Activated CD4-positive, alpha-beta T cell treated with anti-CD3 and anti-CD28 coated beads, Interleukin-2, Interleukin-4, amounts not matched to agents 100 ng/mL and 50 ng/mL, durations not matched to agents 16 hours and 8 hours (primary cell): ENCODE measurements at regions not wholly inside any gene's neighbourhood (a gene's known extent, or its start where the extent isn't known, plus 50 kb on each side); places are given as distances from the start of the nearest gene placed in this dataset.

ENCODE experiments used
- DNase-seq: peaks from one replicate; pipeline ENCODE4 v3.0.0-alpha.2; 2020; ENCODE audit warnings: low spot score

DNA sequence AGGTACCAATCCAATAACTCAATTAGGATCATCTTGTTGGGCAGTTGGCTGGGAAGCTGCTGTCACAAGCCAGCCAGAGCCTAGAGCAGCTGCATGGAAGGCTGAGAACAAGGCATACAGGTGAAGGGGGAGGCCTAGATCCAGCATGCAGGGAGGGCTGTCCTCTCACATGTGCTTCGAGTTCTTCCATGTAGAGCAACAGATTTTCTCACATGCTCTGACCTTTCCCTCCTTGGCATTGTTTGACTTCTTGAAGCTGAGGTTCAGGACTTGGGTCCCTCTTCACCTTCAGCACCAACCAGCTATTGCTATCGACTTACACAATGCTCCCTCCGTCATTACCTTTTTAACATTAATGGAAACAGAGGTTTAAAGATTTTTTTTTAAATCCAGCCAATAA is 257.7 kb downstream of the ATG4C start:
- no peak for DNase-seq

DNA sequence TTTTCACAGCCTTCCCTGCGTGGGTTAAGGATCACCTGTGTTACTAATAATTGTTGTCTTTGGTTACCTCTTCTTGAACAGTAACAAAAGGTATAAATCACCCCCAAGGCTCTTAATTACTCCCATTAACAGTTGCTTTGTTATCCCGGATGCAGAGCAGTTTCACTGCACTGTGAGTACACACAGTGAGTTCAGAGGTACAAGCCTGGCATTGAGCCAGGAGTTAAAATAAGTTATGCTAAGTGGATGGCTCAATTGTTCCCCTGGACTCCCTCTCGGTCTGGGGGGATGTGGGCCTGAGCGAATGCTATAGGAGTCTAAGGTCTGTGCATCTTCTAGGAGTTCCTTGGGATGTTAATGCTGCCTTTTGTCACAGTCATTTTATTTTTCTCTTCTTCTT is 258.3 kb downstream of the ATG4C start:
- no peak for DNase-seq

DNA sequence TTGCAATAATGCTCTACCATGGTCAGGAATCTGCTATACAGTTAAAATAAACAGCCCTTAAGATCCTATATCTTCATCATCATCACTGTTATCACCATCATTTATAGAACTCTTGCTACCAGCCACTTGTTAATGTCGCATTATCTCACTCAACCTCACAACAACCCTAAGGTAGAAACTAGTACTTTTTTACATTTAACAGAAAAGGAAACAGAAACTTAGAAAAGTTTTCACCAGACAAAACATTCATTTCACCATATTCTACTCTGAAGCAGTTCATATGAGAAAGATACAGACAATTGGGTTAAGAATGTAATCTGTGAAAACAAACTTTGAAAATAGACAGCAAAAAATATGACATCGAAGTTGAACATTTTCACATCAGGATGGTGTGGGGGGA is 262.6 kb downstream of the ATG4C start:
- no peak for DNase-seq

DNA sequence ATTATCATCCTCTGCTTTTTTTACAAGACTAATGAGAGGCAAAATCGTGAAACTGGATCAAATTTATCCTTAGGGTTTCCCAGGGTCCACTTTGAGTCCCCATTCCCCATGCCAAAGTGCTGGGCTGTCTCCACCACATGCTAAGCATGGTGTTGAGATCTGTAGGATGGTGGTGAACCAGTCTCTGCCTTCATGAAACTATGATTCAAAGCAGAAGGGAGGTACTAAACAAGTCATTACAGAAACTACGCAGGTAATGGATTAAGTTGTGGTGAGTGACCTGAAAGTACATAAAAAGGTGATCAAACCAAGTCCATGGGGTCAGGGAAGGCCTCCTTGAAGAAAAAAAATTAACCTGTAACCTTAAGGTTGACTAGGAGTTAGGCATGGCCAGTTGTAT is 265.2 kb downstream of the ATG4C start:
- DNase-seq = no peak

DNA sequence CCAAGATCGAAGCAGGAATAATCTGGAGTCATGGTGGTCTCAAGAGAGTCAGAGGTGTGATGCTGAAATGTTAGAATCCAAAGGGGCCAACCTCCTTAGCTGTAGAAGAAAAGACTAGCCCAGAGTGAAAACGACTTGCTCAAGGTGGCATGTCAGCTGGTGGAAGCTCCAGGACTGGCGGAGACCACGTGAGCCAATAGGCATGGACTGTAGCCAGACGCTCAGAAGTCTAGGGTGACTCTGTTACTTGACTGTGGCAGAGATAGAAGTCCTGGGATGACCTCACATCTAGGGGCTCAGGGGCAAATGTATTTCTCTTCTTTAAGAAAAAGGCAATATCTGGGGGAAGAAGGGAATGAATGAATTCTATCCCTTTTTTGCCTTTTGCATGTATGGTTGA is 267.4 kb downstream of the ATG4C start:
- DNase-seq = no peak

DNA sequence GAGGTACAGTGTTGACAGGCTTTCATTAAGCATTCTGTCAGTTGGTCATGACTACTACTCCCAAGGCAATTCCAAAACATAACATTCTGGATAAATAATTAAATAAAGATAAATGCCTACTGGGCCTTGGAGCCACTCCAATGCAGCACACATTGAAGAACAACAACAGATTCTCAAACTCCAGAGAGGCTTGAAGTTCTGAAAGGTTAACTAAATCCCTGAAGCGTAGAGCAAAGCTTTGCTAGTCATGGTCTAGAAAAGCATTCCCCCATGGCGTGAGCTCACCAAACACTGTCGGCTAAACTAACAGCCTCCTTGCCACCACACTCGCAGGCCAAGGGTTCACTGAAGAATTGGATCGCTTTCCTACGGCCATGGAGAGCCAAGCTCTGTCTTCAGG is 268.0 kb downstream of the ATG4C start:
- no peak for DNase-seq

DNA sequence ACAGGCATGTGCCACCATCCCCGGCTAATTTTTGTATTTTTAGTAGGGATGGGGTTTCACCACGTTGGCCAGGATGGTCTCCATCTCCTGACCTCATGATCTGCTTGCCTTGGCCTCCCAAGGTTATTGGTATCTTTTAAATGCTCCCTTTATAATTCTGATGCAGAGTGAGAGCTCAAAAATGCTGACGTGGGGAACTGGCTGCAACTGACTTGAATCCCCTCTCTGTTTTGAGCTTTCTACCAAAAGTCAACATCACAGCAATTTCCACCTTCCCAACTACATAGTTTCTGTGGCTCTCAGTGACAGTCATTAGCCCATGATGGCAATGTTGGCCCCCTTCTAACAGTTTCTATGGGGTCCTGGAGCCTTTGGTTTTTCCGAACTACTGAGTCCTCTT is 268.2 kb upstream of the FOXD3 start:
- no peak for DNase-seq

DNA sequence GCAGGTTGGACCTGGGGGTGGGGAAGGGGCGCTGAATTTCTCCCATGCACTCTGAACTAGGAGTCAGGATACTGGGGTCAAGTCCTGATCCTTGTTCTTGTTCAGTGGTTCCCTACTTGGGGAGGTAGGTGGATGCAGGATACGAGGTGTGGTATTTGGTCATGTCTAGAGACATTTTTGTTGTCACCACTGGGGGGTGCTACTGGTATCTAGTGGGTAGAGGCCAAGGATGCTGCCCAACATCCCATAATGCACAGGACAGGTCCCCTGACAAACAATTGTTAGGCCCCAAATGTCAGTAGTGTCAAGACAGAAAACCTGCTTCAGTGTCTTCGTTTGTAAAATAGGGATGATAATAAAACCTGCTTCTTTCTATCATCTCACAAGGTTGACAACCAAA is 259.0 kb upstream of the FOXD3 start:
- no peak for DNase-seq

DNA sequence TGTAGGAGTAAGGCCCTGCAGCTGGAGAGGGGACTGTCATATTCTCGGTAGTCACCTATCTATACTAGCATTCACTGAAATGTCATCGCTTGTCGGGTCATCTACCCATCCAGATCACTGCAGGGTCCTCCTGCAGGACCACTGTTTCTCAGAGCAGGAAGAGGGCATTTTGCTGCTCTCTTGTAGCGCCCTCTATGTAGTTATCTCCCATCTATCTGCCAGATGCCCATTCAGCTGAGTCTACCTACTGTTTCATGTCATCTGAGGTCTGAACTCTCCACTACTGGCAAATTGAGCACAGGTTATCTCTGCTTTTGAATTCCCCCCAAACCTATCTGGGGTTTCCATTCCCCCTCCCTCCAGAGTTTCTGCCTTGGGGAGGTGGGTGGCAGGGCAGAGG is 258.2 kb upstream of the FOXD3 start:
- DNase-seq = no peak

DNA sequence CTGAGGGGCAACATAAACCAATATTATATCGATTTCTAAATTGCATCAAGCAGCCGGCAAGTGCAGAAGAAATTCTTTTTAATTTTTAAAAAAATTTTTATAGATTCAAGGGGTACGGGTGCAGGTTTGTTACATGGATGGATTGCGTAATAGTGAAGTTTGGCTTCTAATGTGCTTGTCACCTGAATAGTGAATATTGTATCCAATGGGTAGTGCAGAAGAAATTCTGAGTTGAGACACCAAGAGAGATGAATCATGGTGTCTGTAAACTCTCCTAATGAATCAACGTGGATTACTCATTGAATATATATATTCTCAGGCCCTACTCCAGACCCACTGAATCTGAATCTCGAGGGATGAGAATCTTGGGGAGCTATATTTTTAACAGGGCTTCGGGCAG is 253.7 kb upstream of the FOXD3 start:
- no peak for DNase-seq

DNA sequence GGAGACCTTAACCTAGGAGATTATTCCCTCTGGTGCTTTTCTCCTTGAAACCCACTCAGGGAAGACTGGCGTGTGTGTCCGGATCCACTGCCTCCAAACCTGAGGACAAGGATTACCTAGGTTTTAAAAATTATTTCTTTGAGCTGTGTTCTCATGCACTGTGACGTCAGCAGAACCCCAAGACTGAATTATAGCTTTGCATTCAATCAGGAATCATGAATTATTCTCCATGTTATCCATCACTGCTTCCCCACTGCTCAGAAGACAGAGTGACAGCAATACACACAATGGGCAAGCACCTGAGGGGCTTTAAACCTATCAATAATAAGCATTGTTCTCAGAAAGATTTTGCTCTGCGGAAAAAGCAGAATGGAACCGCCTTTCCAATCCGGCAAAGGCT is 253.2 kb upstream of the FOXD3 start:
- no peak for DNase-seq

DNA sequence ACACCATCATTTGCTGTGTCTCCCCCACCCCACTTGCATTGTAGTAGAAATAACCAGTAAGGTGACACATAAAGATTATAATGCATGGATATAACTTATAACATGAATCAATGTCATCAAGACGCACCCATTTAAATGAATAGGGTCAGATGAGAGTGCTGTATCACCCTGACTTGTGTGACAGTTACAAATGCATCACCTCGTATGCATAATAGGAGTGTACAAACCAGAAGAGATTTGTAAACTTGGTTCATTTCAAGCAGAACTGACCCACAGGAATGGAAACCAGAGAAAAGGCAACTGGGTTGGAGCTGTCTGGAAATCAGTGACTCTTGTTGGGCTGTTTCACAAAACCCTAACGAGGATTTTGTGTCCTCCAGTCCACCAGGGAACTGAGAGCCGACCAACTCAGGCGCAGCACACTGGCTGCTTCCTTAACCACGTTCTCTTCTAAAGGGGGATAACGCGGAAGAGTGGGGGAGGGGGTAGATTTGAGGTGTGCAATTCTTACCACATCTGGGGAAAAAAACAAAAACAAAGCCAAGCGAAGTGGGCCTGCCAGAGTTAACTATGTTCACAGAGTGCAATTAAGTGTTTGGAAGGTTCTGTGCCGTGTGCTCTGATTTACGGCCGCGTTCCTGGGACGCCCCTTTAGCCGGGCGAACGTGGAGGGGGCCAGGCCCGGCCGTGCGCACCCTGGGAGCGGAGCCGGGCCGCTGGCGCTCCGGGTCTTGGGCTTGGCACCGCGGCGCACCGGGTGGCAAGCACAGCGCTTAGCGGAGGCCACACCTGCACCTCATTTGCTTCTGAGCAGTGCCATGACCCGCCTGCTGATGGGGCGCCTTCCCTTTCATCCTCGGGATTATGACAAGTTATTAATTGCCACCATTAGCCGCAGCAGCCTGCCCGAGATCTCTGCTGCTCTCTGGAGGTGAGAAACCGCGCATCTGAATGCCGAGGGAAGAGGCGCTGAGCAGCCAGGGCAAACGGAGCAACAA is 248.8 kb upstream of the FOXD3 start:
- no peak for DNase-seq

DNA sequence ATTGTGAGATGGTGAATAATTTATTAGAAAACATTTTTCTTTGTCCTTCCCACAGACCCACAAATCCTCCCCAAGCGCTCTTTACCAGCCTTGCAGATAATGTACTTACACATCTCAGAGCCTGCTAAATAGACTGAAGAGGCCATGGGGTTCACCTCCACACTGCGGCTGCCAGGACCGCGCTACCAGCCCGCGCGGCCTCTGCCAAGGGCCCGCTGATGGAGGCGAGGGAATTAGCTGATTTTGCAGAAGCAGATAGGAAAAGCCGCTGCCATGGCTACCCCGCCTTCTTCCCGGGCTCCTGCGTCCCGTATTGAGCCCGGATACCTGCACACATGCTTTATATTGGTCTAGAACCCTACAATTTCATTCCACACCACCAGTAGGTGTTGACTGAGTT is 248.0 kb upstream of the FOXD3 start:
- no peak for DNase-seq

DNA sequence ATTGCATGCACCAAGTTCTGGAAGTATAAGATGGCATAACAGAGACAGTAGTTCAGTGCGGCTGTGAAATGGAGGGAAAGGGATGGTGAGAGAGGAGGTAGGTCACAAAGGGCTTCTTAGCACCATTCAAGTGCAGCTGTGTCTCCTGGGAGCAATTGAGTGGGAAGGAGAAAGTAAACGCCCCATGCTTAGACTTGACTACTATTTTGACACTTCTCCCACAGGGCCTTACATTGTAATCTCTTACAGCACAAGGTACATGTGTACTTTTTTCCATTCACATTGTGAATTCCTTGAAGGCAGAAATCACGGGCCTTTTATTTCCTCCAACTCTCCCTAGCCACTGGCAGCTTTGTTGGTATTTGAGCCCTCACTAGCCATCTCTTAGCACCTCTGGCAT is 239.6 kb upstream of the FOXD3 start:
- DNase-seq = no peak

DNA sequence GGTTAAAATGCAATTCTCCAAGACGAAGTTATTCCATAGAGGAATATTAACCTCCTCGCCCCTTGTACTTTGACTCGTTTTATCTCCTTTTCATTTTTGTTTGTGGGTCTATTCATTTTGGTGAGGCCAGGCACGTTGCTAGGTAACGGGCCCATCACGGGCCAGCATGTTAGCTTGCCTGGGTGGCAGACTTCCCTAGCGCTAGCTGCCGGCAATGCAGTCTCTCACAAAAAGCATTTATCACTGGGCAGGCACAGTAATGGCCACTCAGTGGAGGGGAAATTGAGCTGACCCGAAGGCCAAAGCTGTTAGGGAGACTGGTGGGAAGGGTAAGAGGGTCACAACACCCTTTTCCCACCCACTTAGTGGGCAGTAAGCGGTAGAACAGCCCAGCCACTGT is 234.4 kb upstream of the FOXD3 start:
- no peak for DNase-seq

DNA sequence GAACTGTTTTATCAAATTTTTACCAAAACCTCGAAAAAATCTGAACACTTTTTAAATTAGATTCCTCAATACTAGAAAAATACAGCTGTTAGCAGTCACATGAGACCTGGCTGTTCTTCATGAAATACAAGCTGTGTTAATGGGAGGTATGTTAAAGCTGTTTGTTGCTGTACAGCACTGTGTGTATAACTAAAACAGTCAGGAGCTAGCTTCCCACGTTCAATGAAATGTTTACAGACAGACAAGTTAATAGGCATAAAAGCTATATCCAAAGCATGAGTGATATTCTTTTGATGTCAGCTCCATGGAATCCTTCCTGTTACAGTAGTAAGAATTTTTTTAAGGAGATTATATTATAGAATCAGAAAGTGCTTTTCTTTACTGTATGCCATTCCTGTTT is 223.2 kb upstream of the FOXD3 start:
- DNase-seq = no peak

DNA sequence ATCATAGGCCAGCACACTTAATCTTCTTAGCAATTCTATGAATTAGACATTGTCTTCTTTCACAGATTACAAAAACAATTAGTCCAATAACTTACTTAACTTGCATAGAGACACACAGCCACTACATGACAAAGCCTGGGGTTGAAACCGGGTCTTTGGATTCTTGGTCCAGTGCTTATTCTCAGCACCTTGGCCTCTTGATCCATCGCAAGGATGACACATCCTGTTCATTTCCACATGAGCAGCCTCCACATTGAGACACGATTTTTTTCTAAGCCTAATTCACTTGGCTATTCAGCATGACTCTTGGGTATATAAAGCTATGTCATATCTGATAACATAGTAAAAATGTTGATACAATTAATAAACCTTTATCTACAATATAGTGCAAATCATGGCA is 221.0 kb upstream of the FOXD3 start:
- DNase-seq = no peak

DNA sequence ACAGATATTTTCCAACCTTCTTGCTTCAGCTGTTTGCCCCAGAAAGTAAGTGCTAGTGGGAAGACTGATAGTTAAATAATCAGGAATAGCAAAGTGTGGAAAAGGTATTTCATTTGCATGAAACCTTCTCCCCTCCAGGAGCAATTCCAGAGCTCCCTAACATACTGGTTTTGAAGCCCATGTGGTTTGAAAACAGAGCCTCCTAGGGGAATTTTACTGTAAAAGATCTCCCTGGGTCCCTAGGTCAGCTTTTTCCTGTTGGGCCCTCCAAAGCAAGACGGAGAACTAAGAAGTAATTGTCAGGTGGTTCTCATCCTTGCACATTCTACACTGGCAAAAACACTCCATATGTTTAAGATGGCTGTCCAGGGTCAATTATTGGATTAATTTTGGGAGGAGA is 218.7 kb upstream of the FOXD3 start:
- DNase-seq = no peak

DNA sequence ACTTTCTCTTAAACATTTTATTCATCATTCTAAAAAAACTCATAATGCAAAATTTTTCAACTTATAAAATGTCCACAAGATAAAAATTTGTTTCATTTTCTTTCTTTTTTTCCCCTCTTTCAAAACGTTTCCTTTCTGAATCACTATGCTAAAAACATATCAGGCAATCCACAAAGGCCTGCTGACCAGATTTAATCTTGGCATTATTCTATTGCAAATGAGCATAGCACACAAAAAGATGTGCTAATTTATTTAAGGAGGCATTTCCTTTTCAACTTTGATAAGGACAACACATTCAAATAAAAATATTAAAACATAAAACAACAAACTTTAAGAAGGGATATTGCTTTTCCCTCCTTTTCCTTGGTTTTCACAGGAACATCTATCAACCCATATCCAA is 215.3 kb upstream of the FOXD3 start:
- DNase-seq = no peak

DNA sequence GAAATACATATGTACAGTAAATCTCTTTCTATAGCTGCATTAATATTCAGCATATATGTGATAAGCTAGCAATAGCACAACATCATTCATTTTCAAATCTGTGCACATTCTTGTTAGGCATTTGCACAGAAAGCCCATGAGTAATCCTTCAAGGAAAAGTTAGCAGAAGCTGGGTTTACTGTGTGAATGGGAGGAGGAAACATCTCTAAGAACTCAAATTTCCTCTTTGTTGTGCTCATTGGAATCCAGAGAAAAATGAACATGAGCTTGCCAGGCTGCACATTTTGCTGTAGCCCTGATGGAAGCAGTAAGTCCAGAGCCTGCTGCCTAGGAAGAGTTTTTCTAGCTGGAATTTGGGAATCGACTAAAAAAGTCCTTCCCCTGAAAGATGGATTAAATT is 214.2 kb upstream of the FOXD3 start:
- no peak for DNase-seq

DNA sequence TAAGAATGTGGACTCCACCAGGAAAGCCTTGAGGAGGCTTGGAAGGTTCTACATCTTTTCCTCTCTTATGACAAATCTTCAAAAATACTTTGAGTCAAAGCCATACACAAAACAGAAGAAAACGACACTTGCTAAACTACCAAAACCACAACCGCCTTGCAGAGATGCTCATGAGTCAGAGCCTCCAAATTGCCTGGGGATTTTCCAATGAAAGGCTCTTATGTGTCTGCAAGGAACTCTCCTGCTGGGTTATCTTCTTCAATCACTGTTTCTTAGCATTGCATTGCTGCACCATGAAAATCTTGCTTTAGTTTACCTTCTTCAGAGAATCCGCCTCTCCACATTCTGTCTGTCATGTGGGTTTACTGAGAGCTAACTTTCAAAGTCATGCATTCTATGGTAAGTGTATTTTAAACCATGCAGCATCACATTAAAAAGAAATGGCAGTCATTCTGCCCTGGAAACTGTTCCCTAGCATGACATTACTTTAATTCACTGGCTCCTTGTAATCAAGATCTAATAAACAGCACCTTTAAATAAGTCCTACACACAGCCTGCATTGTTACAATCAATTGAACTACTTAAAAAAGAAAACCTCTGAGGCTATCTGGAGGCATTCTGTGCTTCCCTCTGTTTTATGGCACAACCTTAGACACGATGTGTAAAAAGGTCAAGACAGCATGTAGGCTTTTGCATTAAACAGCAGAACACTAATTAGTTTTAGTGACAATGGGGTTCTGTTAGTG is 210.0 kb upstream of the FOXD3 start:
- DNase-seq = peak; percentile 49

DNA sequence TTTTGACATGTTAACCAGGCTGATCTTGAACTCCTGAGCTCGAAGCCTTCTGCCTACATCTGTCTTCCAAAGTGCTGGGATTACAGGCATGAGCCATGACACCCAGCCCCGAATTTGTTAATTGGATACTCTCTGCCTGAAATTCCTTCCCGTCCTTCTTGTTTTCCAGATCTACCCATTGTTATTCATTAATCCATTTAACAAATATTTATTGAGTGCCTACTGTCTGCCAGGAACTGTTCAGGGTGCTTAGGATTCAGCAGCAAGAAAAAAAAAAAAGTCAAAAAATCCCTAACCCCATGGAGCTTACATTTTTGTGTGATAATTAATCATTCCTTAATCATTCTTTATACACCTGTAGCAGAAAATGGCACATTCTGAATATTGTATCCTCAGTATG is 206.8 kb upstream of the FOXD3 start:
- no peak for DNase-seq

DNA sequence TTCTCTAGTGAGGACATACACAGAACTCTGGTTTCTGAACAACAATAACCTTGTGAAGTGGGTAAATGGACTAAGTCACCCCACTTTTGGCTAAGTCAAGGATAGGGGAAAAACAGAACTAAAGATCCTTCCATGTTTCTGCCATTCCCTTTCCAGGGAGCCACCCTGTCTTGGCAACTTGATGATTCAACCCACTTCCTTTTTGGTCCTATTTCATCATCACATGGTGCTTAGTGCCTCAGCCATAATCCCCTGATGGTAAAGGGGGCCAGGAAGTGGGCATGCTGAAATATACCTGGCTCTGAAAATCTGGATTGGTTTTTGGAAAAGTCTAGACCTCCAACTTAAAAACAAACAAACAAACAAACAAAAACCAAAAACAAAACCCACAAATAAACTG is 206.4 kb upstream of the FOXD3 start:
- no peak for DNase-seq
